HEK293 (cell line): ENCODE measurements at regions not wholly inside any gene's neighbourhood (a gene's known extent, or its start where the extent isn't known, plus 50 kb on each side); places are given as distances from the start of the nearest gene placed in this dataset.

Experiments used
- CTCF ChIA-PET: fragments of 350-600 bp; formaldehyde crosslinking; extraction: SDS; loops from one replicate; lab custom pipeline; 2021; ENCODE audit warnings: antibody characterized with exemption; lab: Yijun Ruan, JAX
- POLR2A ChIA-PET: fragments of 300-600 bp; formaldehyde crosslinking; extraction: SDS; loops from one replicate; lab custom pipeline; 2020; ENCODE audit warnings: antibody characterized with exemption, inconsistent platforms; lab: Yijun Ruan, JAX
- H3K27ac ChIP-seq: fragments of 200-500 bp; sonication (Bioruptor generic); 2 replicates; pipeline ENCODE4 v1.5.1; 2014; ENCODE audit warnings: low read depth, low read length, control low read depth, inconsistent platforms; ENCODE audit errors: extremely low read depth
- H3K36me3 ChIP-seq, 2 experiments: fragments of 200-500 bp in 1 of 2; sonication (Bioruptor generic) in 1 of 2; 1 replicate in 1 of 2; 2 replicates in 1 of 2; pipeline ENCODE4 v1.5.1; 2014 to 2017; ENCODE audit warnings: inconsistent platforms in 2 of 2, low read length in 2 of 2; ENCODE audit not compliant: control insufficient read depth in 2 of 2, insufficient read depth in 1 of 2
- H3K4me1 ChIP-seq: fragments of 200-500 bp; sonication (Bioruptor generic); 2 replicates; pipeline ENCODE4 v1.5.1; 2014; ENCODE audit warnings: mild to moderate bottlenecking, low read length, inconsistent platforms; ENCODE audit not compliant: control insufficient read depth, insufficient read depth
- H3K4me3 ChIP-seq: 2 replicates; pipeline ENCODE4 v1.5.1; 2011; ENCODE audit warnings: low read depth, mild to moderate bottlenecking, control low read depth, low read length, moderate library complexity
- H3K9me3 ChIP-seq: fragments of 200-500 bp; sonication (Bioruptor generic); 2 replicates; pipeline ENCODE4 v1.5.1; 2014; ENCODE audit warnings: low read depth, low read length, inconsistent platforms; ENCODE audit not compliant: control insufficient read depth, insufficient read depth
- BCL11A ChIP-seq: fragments of 450-650 bp; formaldehyde crosslinking; IDR thresholded peaks from 2 replicates; pipeline ENCODE4 v1.5.1; 2016; ENCODE audit warnings: low read depth, missing biosample characterization, missing genetic modification characterization
- KLF8 ChIP-seq: fragments of 450-650 bp; formaldehyde crosslinking; IDR thresholded peaks from 2 replicates; pipeline ENCODE4 v1.5.1; 2016; ENCODE audit warnings: missing biosample characterization, missing genetic modification characterization
- KLF9 ChIP-seq: fragments of 450-650 bp; formaldehyde crosslinking; IDR thresholded peaks from 2 replicates; pipeline ENCODE4 v1.5.1; 2016; ENCODE audit warnings: missing biosample characterization, missing genetic modification characterization, low read depth
- PRDM6 ChIP-seq: fragments of 450-650 bp; formaldehyde crosslinking; IDR thresholded peaks from 2 replicates; pipeline ENCODE4 v1.5.1; 2017; ENCODE audit warnings: missing biosample characterization, missing genetic modification characterization
- TCF7L2 ChIP-seq: IDR thresholded peaks from 2 replicates; pipeline ENCODE4 v1.6.1; 2011; ENCODE audit warnings: low read depth, mild to moderate bottlenecking, inconsistent platforms, low read length, moderate library complexity, borderline replicate concordance
- TRIM28 ChIP-seq: IDR thresholded peaks from 2 replicates; pipeline ENCODE4 v1.6.1; 2011; ENCODE audit warnings: low read length, control low read depth, borderline replicate concordance
- WT1 ChIP-seq: fragments of 450-650 bp; formaldehyde crosslinking; IDR thresholded peaks from 2 replicates; pipeline ENCODE4 v1.5.1; 2016; ENCODE audit warnings: missing biosample characterization, missing genetic modification characterization
- ZNF248 ChIP-seq: fragments of 450-650 bp; formaldehyde crosslinking; IDR thresholded peaks from 2 replicates; pipeline ENCODE4 v1.5.1; 2017; ENCODE audit warnings: missing biosample characterization, missing genetic modification characterization
- ZNF26 ChIP-seq: fragments of 450-650 bp; formaldehyde crosslinking; IDR thresholded peaks from 2 replicates; pipeline ENCODE4 v1.5.1; 2016; ENCODE audit warnings: missing biosample characterization, missing genetic modification characterization
- ZNF302 ChIP-seq: fragments of 450-650 bp; formaldehyde crosslinking; IDR thresholded peaks from 2 replicates; pipeline ENCODE4 v1.5.1; 2016; ENCODE audit warnings: missing biosample characterization, missing genetic modification characterization, low read depth
- ZNF335 ChIP-seq: fragments of 450-650 bp; formaldehyde crosslinking; conservative IDR thresholded peaks from 2 replicates; pipeline ENCODE4 v1.5.1; 2016; ENCODE audit warnings: missing biosample characterization, missing genetic modification characterization
- ZNF416 ChIP-seq: fragments of 450-650 bp; formaldehyde crosslinking; IDR thresholded peaks from 2 replicates; pipeline ENCODE4 v1.5.1; 2016; ENCODE audit warnings: missing biosample characterization, missing genetic modification characterization
- ZNF510 ChIP-seq: fragments of 450-650 bp; formaldehyde crosslinking; IDR thresholded peaks from 2 replicates; pipeline ENCODE4 v1.5.1; 2018; ENCODE audit warnings: mild to moderate bottlenecking, missing genetic modification characterization, missing biosample characterization; ENCODE audit not compliant: insufficient replicate concordance
- ZNF518A ChIP-seq: fragments of 450-650 bp; formaldehyde crosslinking; conservative IDR thresholded peaks from 2 replicates; pipeline ENCODE4 v1.5.1; 2016; ENCODE audit warnings: low read depth, missing biosample characterization, missing genetic modification characterization
- ZNF549 ChIP-seq: fragments of 450-650 bp; IDR thresholded peaks from 2 replicates; pipeline ENCODE4 v1.5.1; 2018; ENCODE audit warnings: missing biosample characterization, missing genetic modification characterization, mild to moderate bottlenecking, inconsistent platforms, moderate library complexity
- ZNF555 ChIP-seq: fragments of 450-650 bp; formaldehyde crosslinking; conservative IDR thresholded peaks from 2 replicates; pipeline ENCODE4 v1.5.1; 2017; ENCODE audit warnings: missing biosample characterization, mild to moderate bottlenecking, missing genetic modification characterization, inconsistent platforms
- ZNF558 ChIP-seq: fragments of 450-650 bp; formaldehyde crosslinking; IDR thresholded peaks from 2 replicates; pipeline ENCODE4 v1.5.1; 2016; ENCODE audit warnings: missing biosample characterization, missing genetic modification characterization
- ZNF560 ChIP-seq: fragments of 450-650 bp; formaldehyde crosslinking; IDR thresholded peaks from 2 replicates; pipeline ENCODE4 v1.5.1; 2017; ENCODE audit warnings: missing biosample characterization, missing genetic modification characterization, borderline replicate concordance
- ZNF600 ChIP-seq: fragments of 450-650 bp; formaldehyde crosslinking; IDR thresholded peaks from 2 replicates; pipeline ENCODE4 v1.5.1; 2016; ENCODE audit warnings: missing biosample characterization, missing genetic modification characterization
- ZNF629 ChIP-seq: fragments of 450-650 bp; formaldehyde crosslinking; IDR thresholded peaks from 2 replicates; pipeline ENCODE4 v1.5.1; 2017; ENCODE audit warnings: missing biosample characterization, missing genetic modification characterization
- ZNF654 ChIP-seq: fragments of 450-650 bp; formaldehyde crosslinking; IDR thresholded peaks from 2 replicates; pipeline ENCODE4 v1.5.1; 2016; ENCODE audit warnings: low read depth, missing biosample characterization, missing genetic modification characterization
- ZNF677 ChIP-seq: fragments of 450-650 bp; IDR thresholded peaks from 2 replicates; pipeline ENCODE4 v1.5.0; 2018; ENCODE audit warnings: missing biosample characterization, mild to moderate bottlenecking, missing genetic modification characterization, moderate library complexity
- ZNF792 ChIP-seq: fragments of 450-650 bp; formaldehyde crosslinking; IDR thresholded peaks from 2 replicates; pipeline ENCODE4 v1.5.1; 2016; ENCODE audit warnings: missing biosample characterization, missing genetic modification characterization
- ZNF837 ChIP-seq: fragments of 450-650 bp; formaldehyde crosslinking; IDR thresholded peaks from 2 replicates; pipeline ENCODE4 v1.5.1; 2016; ENCODE audit warnings: missing biosample characterization, missing genetic modification characterization
- ZXDB ChIP-seq: fragments of 450-650 bp; formaldehyde crosslinking; IDR thresholded peaks from 2 replicates; pipeline ENCODE4 v1.5.1; 2016; ENCODE audit warnings: missing biosample characterization, missing genetic modification characterization

GRCh38 chr4:66091786-66092185, 421.5 kb upstream of the EPHA5 start:
- Histone ChIP-seq H3K9me3 (no peaks in the 10 kb centered on the region), H3K4me1 (no peaks in the 10 kb centered on the region), H3K36me3 (peaks cover 0 to 3% of the 10 kb centered on the region in 2 experiments; a peak in 1 of 3 replicates), H3K4me3 (no peak overlapping the region), H3K27ac (no peak overlapping the region)
- TF ChIP-seq ZNF837 = no peak
- TF ChIP-seq ZNF26 (tag by site-specific recombination) = no peak
- TF ChIP-seq ZNF600 (tag by site-specific recombination) = no peak
- TF ChIP-seq PRDM6 = no peak
- TF ChIP-seq ZNF558 (tag by site-specific recombination) = no peak
- no peak for TF ChIP-seq TCF7L2
- no peak for TF ChIP-seq ZNF302 (tag by site-specific recombination)
- no peak for TF ChIP-seq ZNF248 (tag by site-specific recombination)
- no peak for TF ChIP-seq ZNF416 (tag by site-specific recombination)
- no peak for TF ChIP-seq ZNF792
- no peak for TF ChIP-seq KLF9 (tag by site-specific recombination)
- TF ChIP-seq KLF8 (tag by site-specific recombination) = no peak
- TF ChIP-seq ZNF654 = no peak
- no peak for TF ChIP-seq ZNF629 (tag by site-specific recombination)
- no peak for TF ChIP-seq ZXDB (tag by site-specific recombination)
- POLR2A ChIA-PET = no interaction called here
- CTCF ChIA-PET = no interaction called here

- H3K27ac ChIP-seq = no peak overlapping the region
- H3K4me3 ChIP-seq = no peak overlapping the region
- ChIA-PET CTCF (interaction anchor here (0.6 kb wide), 1 partner anchor 35 kb away, joined by 3 read pairs; no protein-coding TSS in a partner anchor), POLR2A (no interaction called here)
- no peak for TF ChIP-seq ZNF549
- TF ChIP-seq WT1 = no peak
- TF ChIP-seq ZNF510 (tag by site-specific recombination) = no peak
- TF ChIP-seq ZNF677 = no peak
- no peak for TF ChIP-seq ZNF555 (tag by site-specific recombination)
- no peak for TF ChIP-seq KLF8 (tag by site-specific recombination)
- TF ChIP-seq ZNF560 (tag by site-specific recombination) = no peak
- TF ChIP-seq ZNF518A (tag by site-specific recombination) = no peak
- no peak for TF ChIP-seq BCL11A (tag by site-specific recombination)
- no peak for TF ChIP-seq TRIM28
- TF ChIP-seq ZNF335 (tag by site-specific recombination) = no peak
- TF ChIP-seq, all 188 proteins: peak for 0
- Histone ChIP-seq H3K4me1 (no peaks in the 10 kb centered on the region), H3K36me3 (no peaks in the 10 kb centered on the region), H3K9me3 (no peaks in the 10 kb centered on the region)
Measured at GRCh38 chr4:66073961-66074360, 403.7 kb upstream of the EPHA5 start.
